GM10248 (cell line): ENCODE measurements at regions not wholly inside any gene's neighbourhood (a gene's known extent, or its start where the extent isn't known, plus 50 kb on each side); places are given as distances from the start of the nearest gene placed in this dataset.

Experiments used
- CTCF ChIA-PET: fragments of 300-600 bp; sonication (Branson Sonifier 250); formaldehyde crosslinking; extraction: SDS; loops from one replicate; lab custom pipeline; 2021; ENCODE audit warnings: antibody characterized with exemption; lab: Yijun Ruan, JAX
- POLR2A ChIA-PET: fragments of 350-650 bp; sonication (Branson Sonifier 250); formaldehyde crosslinking; extraction: SDS; loops from one replicate; lab custom pipeline; 2020; ENCODE audit warnings: antibody characterized with exemption; lab: Yijun Ruan, JAX
- DNase-seq: peaks from one replicate; pipeline ENCODE4 v3.0.0; 2012; ENCODE audit errors: extremely low spot score
- CTCF ChIP-seq: IDR thresholded peaks from 2 replicates; pipeline ENCODE4 v1.5.1; 2012; ENCODE audit warnings: mild to moderate bottlenecking, low read depth; ENCODE audit errors: extremely low read depth, missing control alignments, control extremely low read depth

- DNase-seq = no peak
- POLR2A ChIA-PET = no interaction called here
- no peak for TF ChIP-seq CTCF
- CTCF ChIA-PET = interaction anchor here (1.2 to 1.5 kb wide), 2 partner anchors 8 to 10 kb away, joined by 3 to 4 read pairs; no protein-coding TSS in a partner anchor
Observed at GRCh38 chr6:98514796-98515195, 319.6 kb upstream of the POU3F2 start.

GRCh38 chr6:98516206-98516605 lies 318.2 kb upstream of the POU3F2 start:
- ChIA-PET CTCF (no interaction called here), POLR2A (no interaction called here)
- no peak for TF ChIP-seq CTCF

DNA sequence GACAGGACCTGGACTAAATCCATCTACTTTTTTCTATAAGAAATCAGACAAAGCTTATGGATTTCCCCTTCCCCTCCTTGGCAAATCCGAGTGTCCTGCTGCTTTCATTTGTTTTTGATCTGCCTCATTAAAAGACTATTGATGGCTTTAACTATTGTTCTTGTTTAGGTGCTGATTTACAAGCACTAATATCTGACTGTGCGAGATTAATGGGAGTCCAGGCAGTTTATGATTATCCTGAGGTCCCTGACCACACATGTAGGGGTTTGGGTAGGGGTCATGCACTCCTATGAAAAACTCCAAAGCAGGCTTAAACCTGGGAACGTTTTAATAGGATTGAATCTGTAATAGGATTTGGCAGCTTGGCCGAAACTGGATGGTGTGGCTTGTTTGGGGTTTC lies 317.5 kb upstream of the POU3F2 start:
- POLR2A ChIA-PET = no interaction called here
- TF ChIP-seq CTCF = no peak
- no peak for DNase-seq
- CTCF ChIA-PET = no interaction called here

More at GRCh38 chr6:98516206-98516605, 318.2 kb upstream of the POU3F2 start:
- DNase-seq = no peak

- TF ChIP-seq CTCF = no peak
- DNase-seq = no peak
- ChIA-PET CTCF (no interaction called here), POLR2A (no interaction called here)
Observed at GRCh38 chr6:98525860-98526259, 308.5 kb upstream of the POU3F2 start.

GRCh38 chr6:98526465-98526864 lies 307.9 kb upstream of the POU3F2 start:
- no peak for TF ChIP-seq CTCF
- ChIA-PET CTCF (no interaction called here), POLR2A (no interaction called here)
- no peak for DNase-seq

GRCh38 chr6:98529364-98529763 lies 305.0 kb upstream of the POU3F2 start:
- TF ChIP-seq CTCF = no peak
- ChIA-PET POLR2A (no interaction called here), CTCF (interaction anchor here (1.0 kb wide), 1 partner anchor 17 kb away, joined by 4 read pairs; no protein-coding TSS in a partner anchor)
- no peak for DNase-seq

- TF ChIP-seq CTCF = no peak
- no peak for DNase-seq
- ChIA-PET CTCF (interaction anchor here (0.9 kb wide), 1 partner anchor 11 kb away, joined by 3 read pairs; no protein-coding TSS in a partner anchor), POLR2A (no interaction called here)
Observed at GRCh38 chr6:98530732-98531131, 303.6 kb upstream of the POU3F2 start.
